HG02759 (cell line): ENCODE measurements at regions not wholly inside any gene's neighbourhood (a gene's known extent, or its start where the extent isn't known, plus 50 kb on each side); places are given as distances from the start of the nearest gene placed in this dataset.
"Not testable (repeated sequence)": the region's sequence is repeated elsewhere in the genome, so short reads cannot be mapped to it uniquely, and the experiment has no call there.

Experiments used
- ATAC-seq: cut with Tn5 transposase; IDR thresholded peaks from one replicate; pipeline ENCODE4 v1.9.1; 2021; ENCODE audit warnings: mild to moderate bottlenecking, moderate library complexity; ENCODE audit not compliant: unreplicated experiment

GRCh38 chr17:31750578-31750977 is 108.5 kb downstream of the COPRS start:
- no peak for ATAC-seq

GRCh38 chr17:31748881-31749280 is 110.2 kb downstream of the COPRS start:
- no peak for ATAC-seq

- ATAC-seq: no peak
These were observed 112.1 kb downstream of the COPRS start for GRCh38 chr17:31746884-31747495.

- no peak for ATAC-seq
These were observed 113.0 kb downstream of the COPRS start for GRCh38 chr17:31745964-31746600.

GRCh38 chr17:31744511-31744951 is 114.5 kb downstream of the COPRS start:
- ATAC-seq: no peak

GRCh38 chr17:31743797-31744196 is 115.2 kb downstream of the COPRS start:
- no peak for ATAC-seq

GRCh38 chr17:31741371-31741770 is 117.7 kb downstream of the COPRS start:
- ATAC-seq: no peak

GRCh38 chr17:31740611-31741082 is 118.4 kb downstream of the COPRS start:
- no peak for ATAC-seq

- no peak for ATAC-seq
These were observed 119.9 kb downstream of the COPRS start for GRCh38 chr17:31738996-31739699.

- no peak for ATAC-seq
These were observed 120.6 kb downstream of the COPRS start for GRCh38 chr17:31738488-31738887.

- ATAC-seq: no peak
These were observed 121.0 kb downstream of the COPRS start for GRCh38 chr17:31738067-31738466.

GRCh38 chr17:31736855-31737625 is 122.0 kb downstream of the COPRS start:
- ATAC-seq: no peak

- no peak for ATAC-seq
These were observed 125.7 kb downstream of the COPRS start for GRCh38 chr17:31733326-31733725.

- not testable (repeated sequence) for ATAC-seq
These were observed 127.4 kb downstream of the COPRS start for GRCh38 chr17:31731585-31732154.

GRCh38 chr17:31731118-31731517 is 127.9 kb downstream of the COPRS start:
- ATAC-seq: no peak

- no peak for ATAC-seq
These were observed 132.0 kb downstream of the COPRS start for GRCh38 chr17:31726980-31727427.

GRCh38 chr17:31724619-31725018 is 134.4 kb downstream of the COPRS start:
- no peak for ATAC-seq

GRCh38 chr17:31724026-31724425 is 135.0 kb downstream of the COPRS start:
- ATAC-seq: no peak

- no peak for ATAC-seq
These were observed 136.6 kb downstream of the COPRS start for GRCh38 chr17:31722251-31723056.
